NCI-H2227 (cell line): ENCODE measurements at regions not wholly inside any gene's neighbourhood (a gene's known extent, or its start where the extent isn't known, plus 50 kb on each side); places are given as distances from the start of the nearest gene placed in this dataset.
"Not testable (repeated sequence)": the region's sequence is repeated elsewhere in the genome, so short reads cannot be mapped to it uniquely, and the experiment has no call there.

Experiments
- DNase-seq: peaks from one replicate; lab custom pipeline; 2025; ENCODE audit not compliant: unreplicated experiment; lab: John Stamatoyannopoulos, UW

GRCh38 chr1:115456441-115456961 lies 118.5 kb upstream of the NGF start:
- peak; percentile 40 for DNase-seq

- peak; percentile 21 for DNase-seq
Observed at GRCh38 chr1:115454837-115455511, 116.9 kb upstream of the NGF start.

DNA sequence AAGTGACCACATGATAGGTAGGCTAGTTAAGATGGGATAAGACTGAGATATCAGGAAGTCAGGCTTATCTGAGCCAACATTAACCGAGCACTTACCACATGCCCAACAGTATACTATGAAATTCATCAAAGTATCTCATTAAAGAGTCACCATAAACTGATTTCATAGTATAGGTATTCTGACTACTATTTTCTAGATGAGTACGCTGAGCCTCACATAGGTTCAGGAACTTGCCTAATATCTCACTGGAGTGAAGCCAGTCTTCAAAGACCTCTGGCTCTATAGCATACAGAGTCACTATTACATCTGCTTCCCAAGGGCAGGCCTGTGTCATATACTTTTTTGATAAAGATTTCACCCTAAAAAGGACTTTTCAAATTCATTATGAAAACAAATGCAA lies 115.6 kb upstream of the NGF start:
- no peak for DNase-seq

- no peak for DNase-seq
Observed at GRCh38 chr1:115452600-115453329, 114.7 kb upstream of the NGF start.

- DNase-seq = no peak
Observed at GRCh38 chr1:115450501-115451040, 112.5 kb upstream of the NGF start.

GRCh38 chr1:115448282-115449044 lies 110.4 kb upstream of the NGF start:
- DNase-seq = no peak

DNA sequence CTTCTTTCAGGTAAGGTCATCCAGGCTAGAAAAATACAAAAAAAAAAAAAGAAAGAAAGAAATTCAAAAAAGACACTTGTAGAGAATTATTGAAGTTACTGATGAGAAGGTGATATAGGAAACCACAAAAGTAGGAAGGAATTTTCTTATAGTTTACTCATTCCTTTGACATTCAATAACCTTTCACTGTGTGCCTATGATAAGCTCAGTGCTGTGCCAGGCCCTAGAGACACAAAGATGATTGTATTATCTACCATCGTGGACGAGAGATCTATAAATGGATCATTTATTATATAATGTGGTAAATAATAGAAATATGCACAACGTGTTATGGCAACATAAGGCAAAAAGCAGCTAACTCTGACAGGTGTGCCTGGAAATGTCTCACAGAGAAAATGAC lies 109.6 kb upstream of the NGF start:
- DNase-seq = no peak

GRCh38 chr1:115445090-115445489 lies 107.0 kb upstream of the NGF start:
- no peak for DNase-seq

GRCh38 chr1:115440733-115441132 lies 102.7 kb upstream of the NGF start:
- DNase-seq = no peak

DNA sequence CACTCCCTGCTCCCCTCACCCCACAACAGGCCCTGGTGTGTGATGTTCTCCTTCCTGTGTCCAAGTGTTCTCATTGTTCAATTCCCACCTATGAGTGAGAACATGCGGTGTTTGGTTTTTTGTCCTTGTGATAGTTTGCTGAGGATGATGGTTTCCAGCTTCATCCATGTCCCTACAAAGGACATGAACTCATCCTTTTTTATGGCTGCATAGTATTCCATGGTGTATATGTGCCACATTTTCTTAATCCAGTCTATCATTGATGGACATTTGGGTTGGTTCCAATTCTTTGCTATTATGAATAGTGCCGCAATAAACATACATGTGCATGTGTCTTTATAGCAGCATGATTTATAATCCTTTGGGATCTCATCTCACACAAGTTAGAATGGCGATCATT lies 101.5 kb upstream of the NGF start:
- not testable (repeated sequence) for DNase-seq

- peak; percentile 71 for DNase-seq
Observed at GRCh38 chr1:115437196-115437595, 99.1 kb upstream of the NGF start.

DNA sequence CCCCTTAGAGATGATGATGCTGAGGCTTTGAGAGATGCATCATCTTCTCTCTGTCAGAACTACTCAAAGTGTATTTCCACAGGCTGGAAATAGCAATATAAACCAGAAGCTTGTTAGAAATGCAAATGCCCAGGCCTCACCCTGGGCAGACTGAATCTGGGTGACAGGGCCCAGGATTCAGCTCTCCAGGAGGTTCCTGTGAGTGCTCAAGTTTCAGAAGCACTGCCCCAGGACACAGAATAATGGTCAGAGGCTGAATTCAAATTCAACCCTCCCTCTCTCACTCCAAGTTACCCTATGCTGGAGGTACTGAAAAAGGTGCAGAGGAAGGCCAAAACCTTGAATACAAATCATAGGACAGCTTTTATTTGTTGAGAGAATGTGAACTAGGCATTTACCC lies 98.5 kb upstream of the NGF start:
- DNase-seq = no peak

GRCh38 chr1:115433483-115433882 lies 95.4 kb upstream of the NGF start:
- no peak for DNase-seq

DNA sequence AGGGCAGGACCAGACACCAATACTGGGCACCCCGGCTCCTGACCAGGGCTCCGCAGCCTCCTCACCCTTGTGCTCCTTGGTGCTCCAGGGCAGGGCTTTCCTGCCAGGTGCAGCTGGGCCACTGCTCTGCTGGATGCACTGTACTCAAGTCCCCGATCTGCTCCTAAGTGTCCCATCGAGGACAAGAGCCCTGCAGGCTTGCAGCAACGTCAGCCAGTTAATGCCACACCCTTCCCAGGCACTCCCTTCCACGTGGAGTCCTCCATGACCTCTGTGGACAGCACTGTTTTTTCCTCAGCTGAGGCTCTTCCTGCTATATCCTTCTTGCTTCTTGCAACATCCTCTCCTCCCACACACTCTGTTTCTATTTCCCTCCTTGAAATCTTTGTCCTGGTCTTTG lies 94.0 kb upstream of the NGF start:
- no peak for DNase-seq

DNA sequence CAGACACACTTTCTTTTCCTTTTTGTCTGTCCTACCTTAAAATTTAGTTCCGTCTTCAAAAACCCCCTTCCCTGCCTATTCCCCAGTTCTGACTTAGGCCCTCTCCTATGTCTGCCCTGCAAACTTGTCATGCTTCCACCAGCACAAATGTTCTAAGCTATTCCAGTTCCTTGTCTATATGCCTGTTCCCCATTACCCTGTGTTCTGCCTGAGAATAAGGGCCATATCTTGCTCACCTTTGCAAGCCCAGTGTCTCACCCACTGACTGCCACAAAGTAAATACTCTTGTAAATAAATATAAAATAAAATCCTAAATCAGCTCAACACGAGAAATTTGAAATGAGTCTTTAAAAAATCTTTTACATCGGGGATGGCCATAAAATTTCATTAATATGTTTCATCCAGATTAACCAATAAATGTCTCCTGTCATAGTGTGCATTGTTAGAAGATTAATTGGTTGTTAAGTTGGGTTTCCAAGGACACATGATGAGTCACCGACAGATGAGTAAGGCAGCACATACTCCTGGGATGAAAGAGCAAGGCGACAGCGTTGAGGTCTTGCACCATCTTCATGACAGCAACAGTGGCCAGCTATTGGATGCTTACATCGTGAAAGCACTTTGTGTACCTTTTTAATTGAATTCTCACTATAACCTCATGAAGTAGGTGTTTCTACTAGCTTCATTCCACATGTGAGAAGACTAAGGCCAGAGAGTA lies 92.6 kb upstream of the NGF start:
- no peak for DNase-seq

- DNase-seq = no peak
Observed at GRCh38 chr1:115429884-115430283, 91.8 kb upstream of the NGF start.

- no peak for DNase-seq
Observed at GRCh38 chr1:115429241-115429640, 91.2 kb upstream of the NGF start.

DNA sequence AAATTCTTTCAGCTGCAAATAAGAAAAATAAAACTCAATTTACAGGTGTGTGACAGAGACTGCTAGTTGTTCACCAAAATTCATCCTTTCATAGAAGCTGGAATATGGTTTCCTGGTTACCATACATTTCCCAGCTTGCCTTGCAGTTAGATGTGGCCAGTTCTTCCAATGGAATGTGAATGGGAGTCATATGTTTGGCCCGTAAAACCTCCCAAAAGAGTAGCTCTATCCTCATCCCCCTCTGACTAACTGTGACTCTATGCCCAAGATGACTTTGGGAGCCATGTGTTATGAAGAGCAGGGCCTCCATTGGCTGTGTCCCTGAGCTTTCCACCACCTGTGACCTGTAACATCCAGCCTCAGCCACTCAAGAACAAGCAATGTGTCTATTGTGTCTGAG lies 90.6 kb upstream of the NGF start:
- DNase-seq = no peak

- no peak for DNase-seq
Observed at GRCh38 chr1:115428256-115428655, 90.2 kb upstream of the NGF start.

- no peak for DNase-seq
Observed at GRCh38 chr1:115426956-115427355, 88.9 kb upstream of the NGF start.

DNA sequence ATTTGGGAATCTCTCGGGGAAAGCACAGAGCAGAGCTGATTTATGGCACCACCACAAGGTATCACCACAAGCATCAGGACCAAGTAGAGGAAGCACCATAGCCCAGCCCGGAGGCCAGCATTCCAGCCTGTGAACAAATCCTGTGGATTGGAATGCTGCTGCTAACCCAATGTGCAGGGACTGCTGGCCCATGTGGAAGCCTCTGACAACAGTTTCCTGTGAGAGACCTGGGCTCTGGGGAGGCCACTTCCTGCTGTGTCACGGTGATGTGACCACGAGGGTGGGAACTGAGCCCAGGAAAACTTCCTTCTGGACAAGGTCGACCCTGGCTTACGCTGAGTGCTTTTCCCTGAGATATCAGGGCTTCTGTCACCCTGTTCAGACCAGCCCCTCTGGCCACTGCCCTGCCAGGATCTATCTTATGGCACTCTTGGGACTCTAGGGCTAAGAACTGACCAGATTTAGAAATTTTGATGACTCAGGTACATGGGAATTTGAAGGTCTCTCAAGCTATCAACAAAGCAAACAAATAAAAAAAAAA lies 88.3 kb upstream of the NGF start:
- no peak for DNase-seq
